HG02870 (cell line): ENCODE measurements at regions not wholly inside any gene's neighbourhood (a gene's known extent, or its start where the extent isn't known, plus 50 kb on each side); places are given as distances from the start of the nearest gene placed in this dataset.

Experiments used
- ATAC-seq: cut with Tn5 transposase; IDR thresholded peaks from one replicate; pipeline ENCODE4 v1.9.1; 2021; ENCODE audit warnings: mild to moderate bottlenecking, moderate library complexity; ENCODE audit not compliant: unreplicated experiment

- ATAC-seq = no peak
These were observed 109.0 kb upstream of the ACSL4 start for GRCh38 chrX:109841869-109842579.

GRCh38 chrX:109842611-109843010 is 109.6 kb upstream of the ACSL4 start:
- ATAC-seq = no peak

- ATAC-seq = peak; percentile 44
These were observed 111.1 kb upstream of the ACSL4 start for GRCh38 chrX:109843963-109844751.

- ATAC-seq = no peak
These were observed 111.9 kb upstream of the ACSL4 start for GRCh38 chrX:109844986-109845385.

GRCh38 chrX:109845996-109846395 is 112.9 kb upstream of the ACSL4 start:
- no peak for ATAC-seq

GRCh38 chrX:109847257-109848187 is 114.5 kb upstream of the ACSL4 start:
- no peak for ATAC-seq

- ATAC-seq = no peak
These were observed 115.5 kb upstream of the ACSL4 start for GRCh38 chrX:109848461-109849050.

- no peak for ATAC-seq
These were observed 121.0 kb upstream of the ACSL4 start for GRCh38 chrX:109854096-109854495.

GRCh38 chrX:109855501-109855900 is 122.4 kb upstream of the ACSL4 start:
- peak; percentile 57 for ATAC-seq

- no peak for ATAC-seq
These were observed 123.9 kb upstream of the ACSL4 start for GRCh38 chrX:109856974-109857373.

- no peak for ATAC-seq
These were observed 124.6 kb upstream of the ACSL4 start for GRCh38 chrX:109857584-109858228.

GRCh38 chrX:109858602-109859341 is 125.7 kb upstream of the ACSL4 start:
- no peak for ATAC-seq

- ATAC-seq = no peak
These were observed 126.6 kb upstream of the ACSL4 start for GRCh38 chrX:109859651-109860050.

- no peak for ATAC-seq
These were observed 129.4 kb upstream of the ACSL4 start for GRCh38 chrX:109862433-109862832.

GRCh38 chrX:109863811-109864210 is 130.8 kb upstream of the ACSL4 start:
- no peak for ATAC-seq

- no peak for ATAC-seq
These were observed 131.6 kb upstream of the TMEM164 start for GRCh38 chrX:109871121-109871888.

GRCh38 chrX:109872021-109872732 is 130.7 kb upstream of the TMEM164 start:
- ATAC-seq = no peak

GRCh38 chrX:109873574-109873973 is 129.3 kb upstream of the TMEM164 start:
- no peak for ATAC-seq
